ENCODE measurements at regions not wholly inside any gene's neighbourhood (a gene's known extent, or its start where the extent isn't known, plus 50 kb on each side); places are given as distances from the start of the nearest gene placed in this dataset.
A peak's percentile ranks its signal among the peaks of the same experiment; 100 is the strongest.

- H2BK5ac ChIP-seq (ENCODE audit: low read depth, low read length, poor library complexity, severe bottlenecking) = no peak overlapping the region
- no peaks in the 10 kb centered on the region for H3K9me3 ChIP-seq (ENCODE audit: control insufficient read depth, low read length)
- H3K4me1 ChIP-seq (ENCODE audit: control insufficient read depth, insufficient read depth, low read depth, low read length) = peaks cover 11% of the 10 kb centered on the region
- H2BK15ac ChIP-seq (ENCODE audit: low read depth, poor library complexity, severe bottlenecking) = no peak overlapping the region
- no peak overlapping the region for H3K18ac ChIP-seq (ENCODE audit: low read depth in 1 of 2, low read length in 2 of 2)
- peak overlapping the region; percentile 6 for H2AK5ac ChIP-seq (ENCODE audit: low read length, severe bottlenecking)
- H2AFZ ChIP-seq (ENCODE audit: low read depth, low read length) = no peak overlapping the region
- H4K91ac ChIP-seq (ENCODE audit: low read length) = no peak overlapping the region
- no peak overlapping the region for H3K14ac ChIP-seq (ENCODE audit: low read length in 2 of 2)
- no peak for DNase-seq
- no peaks in the 10 kb centered on the region for H3K79me1 ChIP-seq (replicated peaks; ENCODE audit: low read length, poor library complexity, severe bottlenecking)
- H3K36me3 ChIP-seq (ENCODE audit: control insufficient read depth in 1 of 2, insufficient read depth in 2 of 2, low read depth in 1 of 2, low read length in 2 of 2) = no peaks in the 10 kb centered on the region
- H3K9ac ChIP-seq (ENCODE audit: low read length) = no peak overlapping the region
- no peak overlapping the region for H3K4me3 ChIP-seq (ENCODE audit: insufficient read depth in 1 of 2, low read depth in 1 of 2, low read length in 2 of 2)
- no peak overlapping the region for H4K8ac ChIP-seq (ENCODE audit: low read length)
- no peak overlapping the region for H3K4ac ChIP-seq (ENCODE audit: low read depth in 1 of 2, low read length in 2 of 2)
- 83% methylated on average over 2 of the region's 3 CpGs for WGBS
- H3K4me2 ChIP-seq (ENCODE audit: low read length, poor library complexity, severe bottlenecking) = no peak overlapping the region
- H3K27ac ChIP-seq (ENCODE audit: low read length, poor library complexity, severe bottlenecking) = no peak overlapping the region
- no peak overlapping the region for H3K23ac ChIP-seq (ENCODE audit: low read length in 2 of 2)
- H2BK12ac ChIP-seq (ENCODE audit: low read length in 2 of 2) = no peak overlapping the region
- H3K27me3 ChIP-seq (ENCODE audit: control insufficient read depth in 1 of 2, insufficient read depth in 1 of 2, low read length in 2 of 2) = no peaks in the 10 kb centered on the region
- H2BK120ac ChIP-seq (ENCODE audit: low read depth, low read length) = no peak overlapping the region
Observed at GRCh38 chr11:91794146-91794545, 430.5 kb upstream of the FAT3 start.

GRCh38 chr11:91792779-91793262 is 431.8 kb upstream of the FAT3 start:
- Histone ChIP-seq H4K91ac (ENCODE audit: low read length) (no peak overlapping the region), H3K9ac (ENCODE audit: low read length) (no peak overlapping the region), H3K4ac (ENCODE audit: low read depth in 1 of 2, low read length in 2 of 2) (no peak overlapping the region), H3K23ac (ENCODE audit: low read length in 2 of 2) (no peak overlapping the region), H3K79me1 (replicated peaks; ENCODE audit: low read length, poor library complexity, severe bottlenecking) (no peaks in the 10 kb centered on the region), H3K27me3 (ENCODE audit: control insufficient read depth in 1 of 2, insufficient read depth in 1 of 2, low read length in 2 of 2) (no peaks in the 10 kb centered on the region), H3K4me3 (ENCODE audit: insufficient read depth in 1 of 2, low read depth in 1 of 2, low read length in 2 of 2) (no peak overlapping the region), H3K14ac (ENCODE audit: low read length in 2 of 2) (no peak overlapping the region), H2BK15ac (ENCODE audit: low read depth, poor library complexity, severe bottlenecking) (no peak overlapping the region), H4K8ac (ENCODE audit: low read length) (no peak overlapping the region), H3K27ac (ENCODE audit: low read length, poor library complexity, severe bottlenecking) (no peak overlapping the region), H3K4me2 (ENCODE audit: low read length, poor library complexity, severe bottlenecking) (no peak overlapping the region), H2BK120ac (ENCODE audit: low read depth, low read length) (no peak overlapping the region), H2AFZ (ENCODE audit: low read depth, low read length) (no peak overlapping the region), H2BK12ac (ENCODE audit: low read length in 2 of 2) (no peak overlapping the region), H2BK5ac (ENCODE audit: low read depth, low read length, poor library complexity, severe bottlenecking) (no peak overlapping the region), H3K36me3 (ENCODE audit: control insufficient read depth in 1 of 2, insufficient read depth in 2 of 2, low read depth in 1 of 2, low read length in 2 of 2) (no peaks in the 10 kb centered on the region), H2AK5ac (ENCODE audit: low read length, severe bottlenecking) (peak overlapping the region; percentile 87), H3K18ac (ENCODE audit: low read depth in 1 of 2, low read length in 2 of 2) (no peak overlapping the region), H3K9me3 (ENCODE audit: control insufficient read depth, low read length) (no peaks in the 10 kb centered on the region), H3K4me1 (ENCODE audit: control insufficient read depth, insufficient read depth, low read depth, low read length) (peaks cover 5% of the 10 kb centered on the region)
- 76% methylated on average over 3 of the region's 4 CpGs for WGBS
- peak; percentile 1 for DNase-seq

DNA sequence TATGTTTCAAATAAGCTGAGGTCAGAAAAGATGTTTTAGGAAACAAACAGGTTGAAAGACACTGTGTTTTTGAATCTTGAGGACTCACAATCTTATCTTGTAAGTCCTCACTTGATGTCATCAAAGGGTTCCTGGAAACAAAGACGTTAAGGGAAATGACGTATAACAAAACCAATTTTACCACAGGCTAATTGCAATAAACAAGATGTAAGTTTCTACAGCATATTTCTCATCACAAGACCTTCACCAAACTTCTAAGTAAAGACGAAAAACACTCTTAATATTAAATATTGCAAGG is 433.5 kb upstream of the FAT3 start:
- no peaks in the 10 kb centered on the region for H3K27me3 ChIP-seq (ENCODE audit: control insufficient read depth in 1 of 2, insufficient read depth in 1 of 2, low read length in 2 of 2)
- H3K79me1 ChIP-seq (replicated peaks; ENCODE audit: low read length, poor library complexity, severe bottlenecking) = no peaks in the 10 kb centered on the region
- H3K23ac ChIP-seq (ENCODE audit: low read length in 2 of 2) = no peak overlapping the region
- no peak overlapping the region for H4K91ac ChIP-seq (ENCODE audit: low read length)
- H3K9me3 ChIP-seq (ENCODE audit: control insufficient read depth, low read length) = no peaks in the 10 kb centered on the region
- no peak overlapping the region for H3K4me3 ChIP-seq (ENCODE audit: insufficient read depth in 1 of 2, low read depth in 1 of 2, low read length in 2 of 2)
- H3K4me2 ChIP-seq (ENCODE audit: low read length, poor library complexity, severe bottlenecking) = no peak overlapping the region
- no peak overlapping the region for H2BK5ac ChIP-seq (ENCODE audit: low read depth, low read length, poor library complexity, severe bottlenecking)
- H4K8ac ChIP-seq (ENCODE audit: low read length) = no peak overlapping the region
- H2AK5ac ChIP-seq (ENCODE audit: low read length, severe bottlenecking) = no peak overlapping the region
- H3K36me3 ChIP-seq (ENCODE audit: control insufficient read depth in 1 of 2, insufficient read depth in 2 of 2, low read depth in 1 of 2, low read length in 2 of 2) = no peaks in the 10 kb centered on the region
- no peak overlapping the region for H2AFZ ChIP-seq (ENCODE audit: low read depth, low read length)
- no peak overlapping the region for H2BK15ac ChIP-seq (ENCODE audit: low read depth, poor library complexity, severe bottlenecking)
- H2BK12ac ChIP-seq (ENCODE audit: low read length in 2 of 2) = no peak overlapping the region
- DNase-seq = no peak
- no peak overlapping the region for H3K14ac ChIP-seq (ENCODE audit: low read length in 2 of 2)
- no peak overlapping the region for H3K27ac ChIP-seq (ENCODE audit: low read length, poor library complexity, severe bottlenecking)
- WGBS = 66% methylated on average over 2 of the region's 3 CpGs
- no peak overlapping the region for H2BK120ac ChIP-seq (ENCODE audit: low read depth, low read length)
- no peak overlapping the region for H3K9ac ChIP-seq (ENCODE audit: low read length)
- peaks cover 2% of the 10 kb centered on the region for H3K4me1 ChIP-seq (ENCODE audit: control insufficient read depth, insufficient read depth, low read depth, low read length)
- H3K4ac ChIP-seq (ENCODE audit: low read depth in 1 of 2, low read length in 2 of 2) = no peak overlapping the region
- H3K18ac ChIP-seq (ENCODE audit: low read depth in 1 of 2, low read length in 2 of 2) = no peak overlapping the region

- no peak overlapping the region for H2BK5ac ChIP-seq (ENCODE audit: low read depth, low read length, poor library complexity, severe bottlenecking)
- no peak overlapping the region for H2AFZ ChIP-seq (ENCODE audit: low read depth, low read length)
- H3K27me3 ChIP-seq (ENCODE audit: control insufficient read depth in 1 of 2, insufficient read depth in 1 of 2, low read length in 2 of 2) = no peaks in the 10 kb centered on the region
- no peaks in the 10 kb centered on the region for H3K9me3 ChIP-seq (ENCODE audit: control insufficient read depth, low read length)
- H3K4me1 ChIP-seq (ENCODE audit: control insufficient read depth, insufficient read depth, low read depth, low read length) = peaks cover 2% of the 10 kb centered on the region
- peak overlapping the region in 1 of 2 experiments; percentile 21 for H3K18ac ChIP-seq (ENCODE audit: low read depth in 1 of 2, low read length in 2 of 2)
- H3K79me1 ChIP-seq (replicated peaks; ENCODE audit: low read length, poor library complexity, severe bottlenecking) = no peaks in the 10 kb centered on the region
- H3K4me3 ChIP-seq (ENCODE audit: insufficient read depth in 1 of 2, low read depth in 1 of 2, low read length in 2 of 2) = no peak overlapping the region
- H3K4me2 ChIP-seq (ENCODE audit: low read length, poor library complexity, severe bottlenecking) = no peak overlapping the region
- no peak overlapping the region for H2AK5ac ChIP-seq (ENCODE audit: low read length, severe bottlenecking)
- no peak overlapping the region for H2BK120ac ChIP-seq (ENCODE audit: low read depth, low read length)
- no peak overlapping the region for H3K27ac ChIP-seq (ENCODE audit: low read length, poor library complexity, severe bottlenecking)
- H4K8ac ChIP-seq (ENCODE audit: low read length) = no peak overlapping the region
- WGBS = 95% methylated on average over 4 of the region's 6 CpGs
- H4K91ac ChIP-seq (ENCODE audit: low read length) = no peak overlapping the region
- H3K4ac ChIP-seq (ENCODE audit: low read depth in 1 of 2, low read length in 2 of 2) = no peak overlapping the region
- H3K23ac ChIP-seq (ENCODE audit: low read length in 2 of 2) = no peak overlapping the region
- H3K9ac ChIP-seq (ENCODE audit: low read length) = no peak overlapping the region
- H2BK12ac ChIP-seq (ENCODE audit: low read length in 2 of 2) = no peak overlapping the region
- no peak overlapping the region for H2BK15ac ChIP-seq (ENCODE audit: low read depth, poor library complexity, severe bottlenecking)
- peak; percentile 0 for DNase-seq
- no peaks in the 10 kb centered on the region for H3K36me3 ChIP-seq (ENCODE audit: control insufficient read depth in 1 of 2, insufficient read depth in 2 of 2, low read depth in 1 of 2, low read length in 2 of 2)
- no peak overlapping the region for H3K14ac ChIP-seq (ENCODE audit: low read length in 2 of 2)
Observed at GRCh38 chr11:91790346-91791170, 434.1 kb upstream of the FAT3 start.

Data from mesenchymal stem cell (in vitro differentiated cells and primary cell).